Activated CD4-positive, alpha-beta T cell treated with anti-CD3 and anti-CD28 coated beads for 24 hours (primary cell): ENCODE measurements at regions not wholly inside any gene's neighbourhood (a gene's known extent, or its start where the extent isn't known, plus 50 kb on each side); places are given as distances from the start of the nearest gene placed in this dataset.
"Not testable (repeated sequence)": the region's sequence is repeated elsewhere in the genome, so short reads cannot be mapped to it uniquely, and the experiment has no call there.

Experiments used
- DNase-seq, 2 donors: peaks; one replicate each; pipeline ENCODE4 v3.0.0-alpha.2; 2020; ENCODE audit warnings: low read depth in 2 of 2

DNA sequence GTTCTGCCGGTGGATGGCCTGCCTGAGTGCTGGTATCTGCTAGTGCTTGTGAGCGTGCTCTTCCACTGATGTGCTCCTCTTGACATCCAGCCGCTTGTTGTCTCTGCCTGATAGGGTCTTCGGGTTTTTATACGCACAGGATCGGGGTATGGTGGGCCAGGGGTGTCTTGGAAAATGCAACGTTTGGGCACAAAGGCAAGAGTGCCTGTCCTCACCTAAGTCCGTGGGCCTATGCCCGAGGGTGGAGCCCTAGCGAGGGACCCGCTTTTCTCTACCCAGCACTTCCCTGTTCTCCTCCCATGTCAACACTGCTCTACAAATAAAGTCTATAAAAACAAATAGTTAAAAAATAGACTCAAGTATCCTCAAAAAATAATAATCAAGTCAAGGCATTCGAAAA, 1007.8 kb downstream of the PLA2G4A start:
- DNase-seq, result no peak

- DNase-seq, result no peak
Observed at GRCh38 chr1:187837787-187838186, 1009.0 kb downstream of the PLA2G4A start.

GRCh38 chr1:187838335-187839293, 1009.9 kb downstream of the PLA2G4A start:
- no peak for DNase-seq

GRCh38 chr1:187839873-187840272, 1011.1 kb downstream of the PLA2G4A start:
- no peak for DNase-seq

DNA sequence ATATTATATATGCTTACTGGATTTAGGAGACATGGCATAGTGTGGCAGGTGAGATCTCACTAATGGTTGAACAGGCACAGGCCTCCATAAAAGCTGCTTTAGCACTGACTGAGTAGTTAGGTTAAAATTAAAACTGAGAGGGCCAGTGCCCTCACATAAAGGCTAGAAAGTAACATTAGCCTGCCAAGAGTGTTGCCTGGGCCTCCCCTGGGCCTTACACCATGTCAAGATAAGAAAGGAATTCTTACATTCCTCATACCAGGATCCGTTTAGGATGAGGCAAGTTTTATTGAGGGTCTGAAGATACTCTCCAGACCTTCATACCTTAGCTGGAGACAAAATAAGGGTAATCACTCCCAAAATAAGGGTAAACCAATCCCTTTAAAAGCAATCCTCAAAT, 1011.8 kb downstream of the PLA2G4A start:
- no peak for DNase-seq

DNA sequence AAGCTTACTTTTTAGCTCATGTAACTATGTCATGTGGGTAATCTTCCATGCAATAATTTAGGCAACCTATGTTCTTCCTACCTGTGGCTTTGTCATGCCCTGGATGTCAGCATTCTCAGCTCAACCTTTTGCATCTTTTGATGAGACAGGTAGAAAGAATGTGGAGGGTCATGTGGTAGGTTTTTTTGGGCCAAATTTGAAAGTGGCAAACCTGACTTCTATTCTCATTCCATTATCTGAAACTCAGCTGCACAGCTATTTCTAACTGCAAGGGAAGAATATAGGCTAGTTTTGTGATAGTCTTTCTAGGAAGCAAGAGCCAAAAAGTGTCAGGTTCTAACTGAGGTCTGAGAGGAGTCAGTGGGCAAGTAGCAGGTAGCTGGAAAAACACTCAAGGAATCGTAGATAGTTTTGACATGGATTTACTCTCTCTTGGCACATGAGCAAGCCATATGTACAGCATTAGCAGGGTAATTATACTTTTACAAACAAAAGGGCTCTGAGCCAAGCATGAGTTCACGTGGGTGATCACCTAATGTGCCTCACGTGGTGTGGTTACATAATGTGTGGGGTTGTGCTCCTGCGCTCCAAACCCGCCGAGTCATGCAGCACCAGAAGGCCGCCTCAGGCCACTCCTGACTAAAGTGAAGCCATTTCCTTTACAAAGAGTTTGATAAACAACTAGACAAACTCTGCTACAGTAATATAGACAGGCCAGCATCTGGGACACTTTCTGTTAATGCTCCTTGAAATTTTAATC, 1013.8 kb downstream of the PLA2G4A start:
- DNase-seq, result no peak

DNA sequence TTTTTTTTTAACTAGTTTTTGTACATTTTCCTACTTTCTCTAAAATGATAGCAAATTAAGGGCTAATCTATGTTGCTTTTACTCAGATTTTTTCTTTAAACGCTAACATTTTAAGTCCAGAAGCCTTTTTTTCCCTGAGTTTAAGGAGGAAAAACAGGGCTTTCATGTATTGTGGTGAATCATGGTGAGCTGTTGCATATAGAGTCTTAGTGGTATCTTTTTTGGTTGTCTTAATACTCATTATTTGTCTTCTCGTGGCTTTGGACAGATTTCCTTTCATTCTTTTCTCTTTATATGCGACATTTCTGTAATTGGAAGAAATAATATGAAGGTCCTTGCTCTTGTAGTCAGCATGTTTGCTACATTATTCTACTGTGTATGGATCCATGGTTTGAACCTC, 1015.6 kb downstream of the PLA2G4A start:
- no peak for DNase-seq

GRCh38 chr1:187847531-187847930, 1018.8 kb downstream of the PLA2G4A start:
- no peak for DNase-seq

- no peak for DNase-seq
Observed at GRCh38 chr1:187848321-187848720, 1019.6 kb downstream of the PLA2G4A start.

- not testable (repeated sequence) for DNase-seq
Observed at GRCh38 chr1:187850146-187850545, 1021.4 kb downstream of the PLA2G4A start.

DNA sequence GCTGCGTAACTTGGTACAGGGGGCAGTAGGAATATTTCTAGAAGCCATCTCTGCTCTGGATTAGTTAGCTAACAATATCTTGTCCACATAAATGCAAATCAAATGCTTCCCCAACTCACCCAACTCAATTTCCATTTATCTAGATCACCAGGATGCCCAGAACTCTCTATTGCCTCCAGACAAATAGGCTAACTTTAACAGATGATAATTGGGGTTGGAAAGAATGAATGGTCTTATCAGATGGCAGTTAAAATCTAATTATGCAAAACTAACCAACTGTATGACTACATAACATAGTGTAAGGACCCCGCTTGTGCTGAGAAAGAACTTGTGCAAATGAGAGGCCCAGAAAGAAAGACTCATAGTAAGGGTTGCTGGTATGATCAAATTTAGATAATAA, 1024.8 kb downstream of the PLA2G4A start:
- DNase-seq, result no peak

DNA sequence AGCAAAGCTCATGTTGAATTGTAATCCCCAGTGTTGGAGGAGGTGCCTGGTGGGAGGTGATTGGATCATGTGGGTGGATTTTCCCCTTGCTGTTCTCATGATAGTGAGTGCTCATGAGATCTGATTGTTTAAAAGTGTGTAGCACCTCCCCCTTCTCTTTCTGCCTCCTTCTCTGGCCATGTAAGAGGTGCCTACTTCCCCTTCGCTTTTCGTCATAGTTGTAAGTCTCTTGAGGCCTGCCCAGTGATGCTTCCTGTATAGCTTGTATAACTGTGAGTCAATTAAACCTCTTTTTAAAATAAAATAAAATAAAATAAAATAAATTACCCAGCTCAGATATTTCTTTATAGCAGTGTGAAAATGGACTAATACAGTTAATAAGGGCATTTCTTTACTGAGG, 1025.7 kb downstream of the PLA2G4A start:
- DNase-seq, result no peak

- no peak for DNase-seq
Observed at GRCh38 chr1:187862506-187862905, 1033.8 kb downstream of the PLA2G4A start.

GRCh38 chr1:187870552-187870951, 1041.8 kb downstream of the PLA2G4A start:
- no peak for DNase-seq

DNA sequence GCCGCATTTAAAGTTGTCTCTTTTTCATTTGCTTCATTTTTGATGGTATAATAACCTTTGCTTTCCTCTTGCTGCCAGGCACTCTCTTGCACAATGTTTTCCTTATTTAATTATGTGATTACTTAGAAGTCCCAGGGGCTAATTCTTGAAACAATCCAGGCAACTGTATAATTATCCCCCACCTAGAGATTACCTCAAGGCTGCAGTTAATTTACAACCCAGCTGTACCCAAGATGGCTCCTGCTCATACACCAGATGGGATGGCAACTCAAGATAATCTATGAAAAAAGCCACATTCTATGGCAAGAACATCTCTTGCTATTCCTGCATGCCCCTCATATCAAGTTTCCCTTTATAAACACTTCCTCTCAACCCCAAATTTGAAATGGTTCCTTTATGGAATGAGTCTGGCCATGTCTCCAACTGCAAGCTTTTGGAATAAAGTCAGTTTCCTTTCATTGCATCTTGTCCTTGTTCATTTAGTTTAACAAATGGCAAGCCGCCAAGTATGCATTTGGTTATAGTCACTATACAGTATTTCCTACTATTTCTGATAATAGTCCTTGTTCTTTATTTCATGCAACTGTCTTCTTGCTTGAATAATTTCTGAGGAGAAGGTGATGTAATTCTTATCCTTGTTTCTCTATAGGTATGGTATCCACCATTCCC, 1042.6 kb downstream of the PLA2G4A start:
- no peak for DNase-seq

- no peak for DNase-seq
Observed at GRCh38 chr1:187872550-187872949, 1043.8 kb downstream of the PLA2G4A start.

- no peak for DNase-seq
Observed at GRCh38 chr1:187873126-187873525, 1044.4 kb downstream of the PLA2G4A start.

- DNase-seq, result no peak
Observed at GRCh38 chr1:187876775-187877174, 1048.0 kb downstream of the PLA2G4A start.

DNA sequence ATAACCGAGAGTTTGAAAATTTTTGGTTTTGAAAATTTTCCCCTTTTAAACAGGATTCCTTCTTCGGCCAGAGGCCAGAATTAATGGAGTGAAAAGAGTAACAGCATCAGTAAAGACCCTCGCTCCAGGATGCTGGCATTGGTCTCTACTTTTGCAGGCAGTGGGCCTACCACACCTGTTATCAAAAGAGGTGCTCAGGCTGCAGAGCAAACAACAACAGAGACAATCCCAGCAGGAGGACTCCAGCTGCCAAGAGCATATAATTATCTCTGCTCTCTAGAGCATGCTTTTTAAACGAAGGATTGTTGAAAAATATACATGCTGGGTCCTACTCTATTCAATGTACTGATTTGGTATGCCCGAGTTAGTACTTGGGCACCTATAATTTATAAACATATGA, 1048.5 kb downstream of the PLA2G4A start:
- DNase-seq, result no peak

DNA sequence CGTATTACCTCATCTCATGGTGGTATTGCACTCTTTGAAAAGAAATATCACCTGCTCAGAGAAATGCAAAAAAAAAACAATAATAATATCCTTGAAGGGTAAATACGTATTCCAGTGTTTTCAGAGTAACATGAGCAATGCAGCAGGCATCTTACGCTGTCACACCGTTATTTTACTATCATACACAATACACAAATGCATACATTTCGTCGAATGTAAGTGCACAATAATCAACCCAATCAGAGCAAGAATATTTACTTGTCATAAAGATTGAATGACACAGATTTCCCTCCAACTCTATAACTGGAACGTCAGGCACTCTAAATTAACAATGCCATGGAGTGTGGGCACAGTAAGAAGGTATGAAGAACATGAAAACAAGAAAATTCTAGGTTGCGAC, 1050.1 kb downstream of the PLA2G4A start:
- no peak for DNase-seq

GRCh38 chr1:187883356-187883755, 1054.6 kb downstream of the PLA2G4A start:
- DNase-seq, result no peak

GRCh38 chr1:187891993-187892682, 1063.4 kb downstream of the PLA2G4A start:
- no peak for DNase-seq
